ENCODE measurements at regions not wholly inside any gene's neighbourhood (a gene's known extent, or its start where the extent isn't known, plus 50 kb on each side); places are given as distances from the start of the nearest gene placed in this dataset.
"Not testable (repeated sequence)": the region's sequence is repeated elsewhere in the genome, so short reads cannot be mapped to it uniquely, and the experiment has no call there.

DNA sequence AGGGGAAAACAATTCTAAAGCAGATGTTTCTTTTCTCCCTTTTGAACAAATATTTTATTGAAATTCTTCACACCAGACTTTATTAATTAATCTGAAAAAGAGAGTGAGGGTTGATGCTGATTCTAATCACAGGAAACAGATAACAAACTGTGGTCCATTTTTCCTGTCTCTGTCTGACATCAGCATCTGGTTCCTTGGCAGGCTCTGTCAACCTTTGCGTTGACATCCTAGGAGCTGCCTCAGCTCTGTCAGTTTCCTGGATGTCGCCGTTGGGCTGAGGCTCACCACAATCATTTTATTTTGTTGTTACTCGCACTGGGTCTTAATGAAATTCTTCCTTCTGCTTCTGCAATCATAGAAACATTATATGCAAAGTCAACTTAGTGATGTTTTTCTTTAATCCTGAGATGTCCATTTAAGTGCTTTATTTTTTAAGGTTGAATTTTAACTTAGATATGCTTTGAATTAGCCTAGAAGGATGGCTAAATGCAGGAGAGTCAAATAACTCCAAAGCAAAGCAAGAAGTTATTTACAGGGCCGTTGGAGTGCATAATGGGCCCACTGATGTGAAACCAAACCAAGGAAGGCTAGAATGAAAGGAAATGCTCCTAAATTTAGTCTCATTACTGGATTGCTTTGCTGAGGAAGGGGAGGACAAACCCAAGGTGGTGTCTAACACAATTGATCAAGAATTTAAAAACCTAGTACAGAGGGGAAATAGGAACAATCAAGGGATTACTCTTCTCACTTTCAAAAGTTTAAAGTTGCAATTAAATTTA, 542.4 kb downstream of the FLRT2 start:
- Histone ChIP-seq H3K36me3 (ENCODE audit: control insufficient read depth, insufficient read depth, low read length) (no peaks in the 10 kb centered on the region), H3K27me3 (replicated peaks; ENCODE audit: control insufficient read depth, insufficient read depth, low read length) (no peaks in the 10 kb centered on the region), H3K4me3 (replicated peaks; ENCODE audit: low read depth, low read length) (no peak overlapping the region)
- TF ChIP-seq, protein P1, sequence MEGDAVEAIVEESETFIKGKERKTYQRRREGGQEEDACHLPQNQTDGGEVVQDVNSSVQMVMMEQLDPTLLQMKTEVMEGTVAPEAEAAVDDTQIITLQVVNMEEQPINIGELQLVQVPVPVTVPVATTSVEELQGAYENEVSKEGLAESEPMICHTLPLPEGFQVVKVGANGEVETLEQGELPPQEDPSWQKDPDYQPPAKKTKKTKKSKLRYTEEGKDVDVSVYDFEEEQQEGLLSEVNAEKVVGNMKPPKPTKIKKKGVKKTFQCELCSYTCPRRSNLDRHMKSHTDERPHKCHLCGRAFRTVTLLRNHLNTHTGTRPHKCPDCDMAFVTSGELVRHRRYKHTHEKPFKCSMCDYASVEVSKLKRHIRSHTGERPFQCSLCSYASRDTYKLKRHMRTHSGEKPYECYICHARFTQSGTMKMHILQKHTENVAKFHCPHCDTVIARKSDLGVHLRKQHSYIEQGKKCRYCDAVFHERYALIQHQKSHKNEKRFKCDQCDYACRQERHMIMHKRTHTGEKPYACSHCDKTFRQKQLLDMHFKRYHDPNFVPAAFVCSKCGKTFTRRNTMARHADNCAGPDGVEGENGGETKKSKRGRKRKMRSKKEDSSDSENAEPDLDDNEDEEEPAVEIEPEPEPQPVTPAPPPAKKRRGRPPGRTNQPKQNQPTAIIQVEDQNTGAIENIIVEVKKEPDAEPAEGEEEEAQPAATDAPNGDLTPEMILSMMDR (IDR thresholded peaks at IDR 0.05; ENCODE audit: insufficient read depth, low read length, poor library complexity, severe bottlenecking) = no peak
- no peak for DNase-seq (ENCODE audit: extremely low read depth, insufficient read length)

DNA sequence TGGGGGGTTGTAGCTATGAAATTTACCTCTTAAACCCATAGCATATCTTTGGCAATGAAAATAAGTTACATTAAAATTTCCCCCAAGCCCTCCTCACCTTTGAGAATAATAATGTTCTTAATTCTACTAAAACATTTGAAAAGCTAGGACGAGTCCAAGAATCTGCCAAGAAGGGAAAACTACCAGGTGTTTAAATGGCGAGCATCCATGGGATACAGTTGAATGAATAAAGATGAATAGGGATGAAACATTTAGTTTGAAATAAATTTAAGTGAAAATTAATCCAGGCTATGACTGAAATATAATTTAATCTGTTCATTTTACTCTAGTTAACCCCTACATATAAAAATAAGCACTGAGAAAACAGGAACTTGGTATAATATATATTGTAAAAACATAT, 536.7 kb downstream of the FLRT2 start:
- no peak overlapping the region for H3K4me3 ChIP-seq (replicated peaks; ENCODE audit: low read depth, low read length)
- DNase-seq (ENCODE audit: extremely low read depth, insufficient read length) = no peak

DNA sequence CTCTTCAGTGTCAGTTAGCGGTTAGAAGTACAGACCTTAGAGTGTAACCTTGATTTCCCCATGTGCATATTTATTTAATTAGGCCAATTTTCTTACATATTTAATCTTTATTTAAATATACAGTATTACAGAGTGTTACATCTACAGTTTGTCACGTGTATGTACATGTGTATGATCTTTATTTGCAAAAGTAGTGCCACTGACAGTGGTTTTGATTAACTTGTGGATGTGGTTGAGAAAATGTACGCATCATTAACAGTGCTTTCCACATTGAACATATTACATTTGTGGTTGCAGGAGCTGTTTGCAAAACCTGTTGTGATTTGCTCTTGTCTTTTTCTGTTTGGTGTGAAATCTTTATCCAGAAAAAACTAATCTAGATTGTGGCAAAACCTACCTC, 535.5 kb downstream of the FLRT2 start:
- no peak overlapping the region for H3K4me3 ChIP-seq (replicated peaks; ENCODE audit: low read depth, low read length)
- DNase-seq (ENCODE audit: extremely low read depth, insufficient read length) = no peak
- TF ChIP-seq, protein P1 (IDR thresholded peaks at IDR 0.05; ENCODE audit: insufficient read depth, low read length, poor library complexity, severe bottlenecking) = no peak
- no peaks in the 10 kb centered on the region for H3K27me3 ChIP-seq (replicated peaks; ENCODE audit: control insufficient read depth, insufficient read depth, low read length)
- no peaks in the 10 kb centered on the region for H3K36me3 ChIP-seq (ENCODE audit: control insufficient read depth, insufficient read depth, low read length)

More for the DNA sequence above, 536.7 kb downstream of the FLRT2 start:
- TF ChIP-seq, protein P1 (IDR thresholded peaks at IDR 0.05; ENCODE audit: insufficient read depth, low read length, poor library complexity, severe bottlenecking) = no peak
- H3K27me3 ChIP-seq (replicated peaks; ENCODE audit: control insufficient read depth, insufficient read depth, low read length) = no peaks in the 10 kb centered on the region
- H3K36me3 ChIP-seq (ENCODE audit: control insufficient read depth, insufficient read depth, low read length) = no peaks in the 10 kb centered on the region

DNA sequence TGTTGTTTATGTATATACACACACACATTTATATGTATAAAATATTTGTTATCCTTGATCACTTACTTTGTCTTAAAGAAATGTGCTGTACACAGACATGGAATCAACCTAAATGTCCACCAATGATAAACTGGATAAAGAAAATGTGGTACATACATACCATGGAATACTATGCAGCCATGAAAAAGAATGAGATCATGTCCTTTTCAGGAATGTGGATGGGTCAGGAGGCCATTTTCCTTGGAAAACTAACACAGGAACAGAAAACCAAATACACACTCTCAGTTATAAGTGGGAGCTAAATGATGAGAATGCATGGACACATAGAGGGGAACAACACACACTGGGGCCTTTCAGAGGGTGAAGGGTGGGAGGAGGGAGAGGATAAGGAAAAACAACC, 534.7 kb downstream of the FLRT2 start:
- H3K27me3 ChIP-seq (replicated peaks; ENCODE audit: control insufficient read depth, insufficient read depth, low read length); DNase-seq (ENCODE audit: extremely low read depth, insufficient read length); H3K4me3 ChIP-seq (replicated peaks; ENCODE audit: low read depth, low read length); H3K36me3 ChIP-seq (ENCODE audit: control insufficient read depth, insufficient read depth, low read length): not testable (repeated sequence)

DNA sequence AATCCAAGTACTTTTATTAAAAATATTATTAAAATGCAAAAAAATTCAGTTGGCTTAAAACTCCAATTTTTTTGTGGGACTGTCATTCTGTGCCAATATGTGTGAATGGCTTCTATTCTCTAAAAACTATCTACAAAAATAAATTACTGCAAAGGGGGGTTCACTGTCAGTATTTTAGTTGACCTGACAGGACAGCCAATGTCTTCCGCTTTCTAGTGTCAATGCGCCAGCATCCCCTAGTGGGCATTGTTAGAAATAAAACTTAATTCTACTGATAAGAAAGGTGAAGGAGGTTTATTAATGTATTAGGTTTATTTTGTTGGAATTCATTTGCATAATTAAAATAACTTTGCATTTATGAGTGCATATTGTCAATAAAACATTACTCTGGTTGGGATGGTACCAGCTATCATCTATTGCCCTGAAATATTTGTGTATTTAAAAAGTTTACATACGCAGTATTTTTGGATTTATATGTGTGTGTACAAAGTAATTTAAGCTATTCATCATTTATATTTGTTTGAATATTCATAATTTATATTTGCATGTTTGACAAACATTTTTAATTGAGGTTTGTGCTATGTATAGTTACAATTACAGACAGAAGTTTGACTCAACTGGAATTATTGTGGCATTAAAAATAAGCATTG, 527.2 kb downstream of the FLRT2 start:
- DNase-seq (ENCODE audit: extremely low read depth, insufficient read length) = no peak
- TF ChIP-seq, protein P1 (IDR thresholded peaks at IDR 0.05; ENCODE audit: insufficient read depth, low read length, poor library complexity, severe bottlenecking) = peak; percentile 71
- H3K36me3 ChIP-seq (ENCODE audit: control insufficient read depth, insufficient read depth, low read length) = no peaks in the 10 kb centered on the region
- no peaks in the 10 kb centered on the region for H3K27me3 ChIP-seq (replicated peaks; ENCODE audit: control insufficient read depth, insufficient read depth, low read length)
- H3K4me3 ChIP-seq (replicated peaks; ENCODE audit: low read depth, low read length) = no peak overlapping the region

DNA sequence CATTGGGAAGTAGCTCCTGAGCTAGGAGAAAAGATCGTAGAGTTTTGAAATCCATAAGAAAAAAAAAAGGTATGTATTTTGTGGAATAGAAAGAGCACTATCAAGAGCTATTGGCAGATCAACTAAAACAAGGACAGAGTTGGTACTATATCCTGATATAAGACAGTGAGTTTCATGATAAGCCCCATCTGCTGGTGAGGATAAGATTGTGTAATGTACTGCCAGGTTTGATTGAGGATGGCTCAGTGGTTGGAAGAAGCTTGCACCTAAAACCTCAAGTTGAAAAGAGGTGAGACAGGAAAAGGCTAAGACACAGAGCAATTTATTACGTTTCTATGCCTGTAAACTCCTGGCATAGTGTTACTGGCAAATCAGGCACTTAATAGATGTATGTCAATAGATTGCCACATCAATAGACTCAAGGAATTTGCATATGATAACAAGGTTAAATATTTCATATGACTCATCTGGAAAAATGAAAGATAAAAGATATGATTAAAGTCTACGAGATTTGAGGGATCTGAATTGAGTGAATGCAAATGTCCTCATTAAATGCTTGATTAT, 525.6 kb downstream of the FLRT2 start:
- DNase-seq (ENCODE audit: extremely low read depth, insufficient read length) = no peak
- Histone ChIP-seq H3K27me3 (replicated peaks; ENCODE audit: control insufficient read depth, insufficient read depth, low read length) (no peaks in the 10 kb centered on the region), H3K4me3 (replicated peaks; ENCODE audit: low read depth, low read length) (no peak overlapping the region), H3K36me3 (ENCODE audit: control insufficient read depth, insufficient read depth, low read length) (no peaks in the 10 kb centered on the region)
- TF ChIP-seq, protein P1 (IDR thresholded peaks at IDR 0.05; ENCODE audit: insufficient read depth, low read length, poor library complexity, severe bottlenecking) = no peak
